Neutrophil (primary cell): ENCODE measurements at regions not wholly inside any gene's neighbourhood (a gene's known extent, or its start where the extent isn't known, plus 50 kb on each side); places are given as distances from the start of the nearest gene placed in this dataset.

Source experiments
- H3K27ac ChIP-seq: fragments of 200-600 bp; sonication (generic); 2 replicates; pipeline ENCODE4 v1.5.1; 2016; ENCODE audit warnings: mild to moderate bottlenecking, moderate library complexity
- H3K27me3 ChIP-seq: fragments of 200-600 bp; sonication (generic); 2 replicates; pipeline ENCODE4 v1.6.0; 2016; ENCODE audit warnings: mild to moderate bottlenecking
- H3K36me3 ChIP-seq: fragments of 200-600 bp; sonication (generic); 2 replicates; pipeline ENCODE4 v1.5.1; 2017
- H3K4me1 ChIP-seq, 2 experiments: fragments of 200-600 bp in 1 of 2; sonication (generic) in 1 of 2; 1 replicate in 1 of 2; 2 replicates in 1 of 2; pipeline versions ENCODE4 v1.5.1 to v1.6.1; 2013 to 2016; ENCODE audit warnings: low read depth in 1 of 2, low read length in 1 of 2, mild to moderate bottlenecking in 1 of 2, moderate library complexity in 1 of 2; ENCODE audit not compliant: control insufficient read depth in 1 of 2, insufficient read depth in 1 of 2
- H3K4me3 ChIP-seq, 2 experiments: fragments of 200-600 bp in 1 of 2; sonication (generic) in 1 of 2; 1 replicate in 1 of 2; 2 replicates in 1 of 2; pipeline ENCODE4 v1.5.1; 2013 to 2016; ENCODE audit warnings: low read depth in 1 of 2, low read length in 1 of 2, mild to moderate bottlenecking in 1 of 2, moderate library complexity in 1 of 2
- H3K9me3 ChIP-seq: fragments of 200-600 bp; sonication (generic); 2 replicates; pipeline ENCODE4 v1.5.1; 2016
- TF ChIP-seq, protein P1 (sequence below): fragments of 200-600 bp; sonication (generic); IDR thresholded peaks from 2 replicates; pipeline ENCODE4 v1.5.1; 2016; ENCODE audit warnings: antibody characterized with exemption

- H3K9me3 ChIP-seq = no peaks in the 10 kb centered on the region
- no peaks in the 10 kb centered on the region for H3K36me3 ChIP-seq
- H3K4me3 ChIP-seq = no peak overlapping the region
- H3K4me1 ChIP-seq = peaks cover 26 to 37% of the 10 kb centered on the region in 2 experiments
- TF ChIP-seq, protein P1, sequence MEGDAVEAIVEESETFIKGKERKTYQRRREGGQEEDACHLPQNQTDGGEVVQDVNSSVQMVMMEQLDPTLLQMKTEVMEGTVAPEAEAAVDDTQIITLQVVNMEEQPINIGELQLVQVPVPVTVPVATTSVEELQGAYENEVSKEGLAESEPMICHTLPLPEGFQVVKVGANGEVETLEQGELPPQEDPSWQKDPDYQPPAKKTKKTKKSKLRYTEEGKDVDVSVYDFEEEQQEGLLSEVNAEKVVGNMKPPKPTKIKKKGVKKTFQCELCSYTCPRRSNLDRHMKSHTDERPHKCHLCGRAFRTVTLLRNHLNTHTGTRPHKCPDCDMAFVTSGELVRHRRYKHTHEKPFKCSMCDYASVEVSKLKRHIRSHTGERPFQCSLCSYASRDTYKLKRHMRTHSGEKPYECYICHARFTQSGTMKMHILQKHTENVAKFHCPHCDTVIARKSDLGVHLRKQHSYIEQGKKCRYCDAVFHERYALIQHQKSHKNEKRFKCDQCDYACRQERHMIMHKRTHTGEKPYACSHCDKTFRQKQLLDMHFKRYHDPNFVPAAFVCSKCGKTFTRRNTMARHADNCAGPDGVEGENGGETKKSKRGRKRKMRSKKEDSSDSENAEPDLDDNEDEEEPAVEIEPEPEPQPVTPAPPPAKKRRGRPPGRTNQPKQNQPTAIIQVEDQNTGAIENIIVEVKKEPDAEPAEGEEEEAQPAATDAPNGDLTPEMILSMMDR = no peak
- H3K27ac ChIP-seq = no peak overlapping the region
- no peaks in the 10 kb centered on the region for H3K27me3 ChIP-seq
Observed at GRCh38 chr4:82225030-82225429, 148.8 kb downstream of the HNRNPD start.

DNA sequence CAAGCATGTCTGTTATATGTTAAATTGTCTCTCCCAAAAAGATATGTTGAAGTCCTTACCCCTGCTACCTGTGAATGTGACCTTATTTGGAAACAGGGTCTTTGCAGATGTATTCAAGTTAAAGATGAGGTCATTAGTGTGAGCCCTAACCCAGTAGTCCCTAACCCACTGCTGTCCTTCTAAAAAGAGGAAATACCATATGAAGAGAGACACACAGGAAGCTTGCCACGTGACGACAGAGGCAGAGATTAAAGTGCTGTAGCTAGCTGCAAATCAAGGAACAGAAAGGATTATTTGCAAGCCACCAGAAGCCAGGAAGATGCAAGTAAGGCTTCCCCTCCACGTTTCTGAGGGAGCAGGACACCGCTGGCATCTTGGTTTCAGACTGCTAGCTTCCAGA lies 150.1 kb downstream of the HNRNPD start:
- TF ChIP-seq, protein P1 = no peak
- H3K9me3 ChIP-seq = no peaks in the 10 kb centered on the region
- H3K4me1 ChIP-seq = peaks cover 15 to 26% of the 10 kb centered on the region in 2 experiments
- peak overlapping the region; percentile 59 for H3K27ac ChIP-seq
- no peaks in the 10 kb centered on the region for H3K36me3 ChIP-seq
- no peaks in the 10 kb centered on the region for H3K27me3 ChIP-seq
- H3K4me3 ChIP-seq = peak overlapping the region in 1 of 2 experiments; percentile 19

- Histone ChIP-seq H3K4me3 (no peak overlapping the region), H3K27me3 (no peaks in the 10 kb centered on the region), H3K9me3 (no peaks in the 10 kb centered on the region), H3K4me1 (peaks cover 21 to 28% of the 10 kb centered on the region in 2 experiments), H3K27ac (no peak overlapping the region), H3K36me3 (no peaks in the 10 kb centered on the region)
- TF ChIP-seq, protein P1 = no peak
Observed at GRCh38 chr4:82219346-82219745, 154.4 kb downstream of the HNRNPD start.

DNA sequence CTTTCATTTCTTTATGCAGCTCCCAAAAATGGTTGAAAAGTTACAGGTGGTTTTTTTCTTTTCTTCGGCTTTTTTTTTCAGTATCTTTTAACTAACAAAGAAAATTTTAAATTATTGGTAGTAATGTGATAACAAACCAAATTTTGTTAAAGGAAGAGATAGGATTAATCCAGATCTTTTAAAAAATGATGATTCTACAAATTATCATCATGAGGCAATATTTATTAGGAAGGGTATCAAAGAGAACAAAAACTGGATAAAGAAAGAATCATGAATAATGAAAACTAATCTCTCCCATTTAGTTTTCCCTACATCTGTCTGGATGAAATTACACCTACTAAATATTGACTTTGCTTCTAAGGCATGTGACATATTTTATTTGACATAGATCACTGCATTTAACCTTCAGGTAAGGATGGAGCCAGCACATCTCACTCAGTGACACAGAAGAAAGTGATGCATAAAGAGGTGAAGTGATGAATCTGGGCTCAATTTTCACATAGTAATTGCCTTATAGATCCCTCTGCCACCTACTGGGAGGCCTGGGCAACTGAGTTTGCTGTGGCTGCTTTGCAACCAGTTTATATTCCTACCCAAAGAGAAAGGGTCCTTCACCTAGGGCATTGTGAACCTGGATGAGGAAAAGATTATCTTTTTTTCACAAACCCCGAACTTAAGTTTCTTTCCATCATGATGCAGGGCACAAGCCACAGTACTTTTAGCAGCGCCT lies 155.6 kb downstream of the HNRNPD start:
- Histone ChIP-seq H3K4me1 (peaks cover 9 to 16% of the 10 kb centered on the region in 2 experiments), H3K27me3 (no peaks in the 10 kb centered on the region), H3K9me3 (no peaks in the 10 kb centered on the region), H3K36me3 (no peaks in the 10 kb centered on the region), H3K27ac (no peak overlapping the region), H3K4me3 (no peak overlapping the region)
- TF ChIP-seq, protein P1 = no peak

GRCh38 chr4:82216219-82216618 lies 157.6 kb downstream of the HNRNPD start:
- H3K4me3 ChIP-seq = peak overlapping the region in 1 of 2 experiments; percentile 4
- H3K36me3 ChIP-seq = no peaks in the 10 kb centered on the region
- H3K27me3 ChIP-seq = no peaks in the 10 kb centered on the region
- TF ChIP-seq, protein P1 = no peak
- peak overlapping the region; percentile 57 for H3K27ac ChIP-seq
- no peaks in the 10 kb centered on the region for H3K9me3 ChIP-seq
- H3K4me1 ChIP-seq = peaks cover 9 to 13% of the 10 kb centered on the region in 2 experiments
